HCT116 (cell line): ENCODE measurements at regions not wholly inside any gene's neighbourhood (a gene's known extent, or its start where the extent isn't known, plus 50 kb on each side); places are given as distances from the start of the nearest gene placed in this dataset.

ENCODE experiments used
- ATF3 ChIP-seq: IDR thresholded peaks from 2 replicates; pipeline ENCODE4 v1.6.1; 2012
- CTCF ChIP-seq, 3 experiments: fragments of 200-600 bp in 1 of 3; sonication (generic) in 1 of 3; IDR thresholded peaks in 2 of 3; conservative IDR thresholded peaks in 1 of 3; 2 replicates each; pipeline ENCODE4 v1.5.1; 2012 to 2017; ENCODE audit warnings: low read depth in 2 of 3, low read length in 2 of 3, antibody characterized with exemption in 1 of 3, borderline replicate concordance in 1 of 3, control low read depth in 1 of 3, mild to moderate bottlenecking in 1 of 3, mixed read lengths in 1 of 3, mixed run types in 1 of 3, moderate library complexity in 1 of 3; ENCODE audit not compliant: insufficient read depth in 1 of 3
- EGR1 ChIP-seq: IDR thresholded peaks from 2 replicates; pipeline ENCODE4 v1.6.1; 2012; ENCODE audit warnings: low read depth
- EZH2 ChIP-seq: fragments of 200-600 bp; sonication (generic); IDR thresholded peaks from 2 replicates; pipeline ENCODE4 v1.6.1; 2017; ENCODE audit warnings: antibody characterized with exemption, mixed run types
- JUND ChIP-seq: IDR thresholded peaks from 2 replicates; pipeline ENCODE4 v1.6.1; 2012
- POLR2A ChIP-seq: IDR thresholded peaks from 2 replicates; pipeline ENCODE4 v1.7.0; 2011; ENCODE audit warnings: borderline replicate concordance; ENCODE audit not compliant: insufficient read depth, insufficient read length; ENCODE audit errors: extremely low read depth
- POLR2AphosphoS5 ChIP-seq: IDR thresholded peaks from 2 replicates; pipeline ENCODE4 v1.6.1; 2011; ENCODE audit warnings: mild to moderate bottlenecking, low read depth, low read length, moderate library complexity
- RAD21 ChIP-seq: IDR thresholded peaks from 2 replicates; pipeline ENCODE4 v1.6.1; 2012; ENCODE audit warnings: low read depth, mild to moderate bottlenecking
- REST ChIP-seq: IDR thresholded peaks from 2 replicates; pipeline ENCODE4 v1.6.1; 2012; ENCODE audit warnings: low read depth
- TCF7L2 ChIP-seq: IDR thresholded peaks from 2 replicates; pipeline ENCODE4 v1.7.0; 2011; ENCODE audit warnings: borderline replicate concordance, inconsistent platforms; ENCODE audit not compliant: insufficient read depth, insufficient read length; ENCODE audit errors: extremely low read depth
- YY1 ChIP-seq: IDR thresholded peaks from 2 replicates; pipeline ENCODE4 v1.6.1; 2011; ENCODE audit warnings: low read length, low read depth, moderate library complexity, mild to moderate bottlenecking; ENCODE audit not compliant: insufficient replicate concordance; ENCODE audit errors: extremely low read depth
- ZNF274 ChIP-seq: fragments of 200-500 bp; sonication (Bioruptor generic); IDR thresholded peaks from 2 replicates; pipeline ENCODE4 v1.6.1; 2014; ENCODE audit warnings: mild to moderate bottlenecking, low read depth, low read length, inconsistent platforms

GRCh38 chr16:60285794-60286193, 1551.7 kb upstream of the GOT2 start:
- TF ChIP-seq POLR2A = no peak
- TF ChIP-seq CTCF (IDR thresholded peaks at IDR 0.05 in 2 of 3, conservative IDR thresholded peaks at IDR 0.05 in 1 of 3; ENCODE audit: borderline replicate concordance in 1 of 3, insufficient read depth in 1 of 3, low read depth in 2 of 3, low read length in 2 of 3) = no peak
- TF ChIP-seq ATF3 = no peak
- no peak for TF ChIP-seq ZNF274
- TF ChIP-seq RAD21 = no peak
- no peak for TF ChIP-seq YY1
- no peak for TF ChIP-seq REST
- no peak for TF ChIP-seq POLR2AphosphoS5
- TF ChIP-seq EZH2 = no peak
- no peak for TF ChIP-seq TCF7L2
- TF ChIP-seq EGR1 = no peak
- no peak for TF ChIP-seq JUND
